OCI-LY7 (cell line): ENCODE measurements at regions not wholly inside any gene's neighbourhood (a gene's known extent, or its start where the extent isn't known, plus 50 kb on each side); places are given as distances from the start of the nearest gene placed in this dataset.

Source experiments
- BruUV-seq: library from RNA; stranded (reverse); fragments of 400-500 nt; replicated peaks from 2 replicates; lab custom pipeline; 2021; lab: Mats Ljungman, UMichigan
- CTCF ChIA-PET: fragments of 300-600 bp; sonication (Branson Sonifier 250); formaldehyde crosslinking; loops from one replicate; lab custom pipeline; 2022; ENCODE audit warnings: antibody characterized with exemption; ENCODE audit not compliant: unreplicated experiment; lab: Charles Lee
- POLR2A ChIA-PET: fragments of 300-600 bp; sonication (Branson Sonifier 250); formaldehyde crosslinking; loops from one replicate; lab custom pipeline; 2022; ENCODE audit warnings: antibody characterized with exemption; lab: Charles Lee
- DNase-seq: peaks from one replicate; pipeline ENCODE4 v3.0.0-alpha.2; 2015; ENCODE audit warnings: low spot score
- H2AFZ ChIP-seq: fragments of 200-600 bp; sonication (generic), shearing (Covaris generic); 2 replicates; pipeline ENCODE4 v1.6.1; 2014; ENCODE audit warnings: mild to moderate bottlenecking, antibody characterized with exemption, low read length, moderate library complexity
- H3K27ac ChIP-seq: fragments of 200-600 bp; sonication (generic); 2 replicates; pipeline ENCODE4 v1.5.1; 2014; ENCODE audit warnings: mixed run types, low read depth, mild to moderate bottlenecking, moderate library complexity, low read length, inconsistent platforms; ENCODE audit not compliant: poor library complexity, severe bottlenecking
- H3K36me3 ChIP-seq: fragments of 200-600 bp; sonication (generic); 2 replicates; pipeline ENCODE4 v1.6.1; 2014; ENCODE audit warnings: mild to moderate bottlenecking, antibody characterized with exemption, low read length, moderate library complexity, mixed read lengths; ENCODE audit not compliant: insufficient read depth
- H3K4me1 ChIP-seq: fragments of 200-600 bp; sonication (generic); 2 replicates; pipeline ENCODE4 v1.5.1; 2014; ENCODE audit warnings: mild to moderate bottlenecking, low read length; ENCODE audit not compliant: insufficient read depth, poor library complexity, severe bottlenecking
- H3K4me2 ChIP-seq: fragments of 200-600 bp; sonication (generic); 2 replicates; pipeline ENCODE4 v1.6.1; 2014; ENCODE audit warnings: mild to moderate bottlenecking, low read length
- H3K4me3 ChIP-seq: fragments of 200-600 bp; sonication (generic); 2 replicates; pipeline ENCODE4 v1.5.1; 2014; ENCODE audit warnings: mild to moderate bottlenecking, low read depth, low read length; ENCODE audit not compliant: poor library complexity, severe bottlenecking
- H3K79me2 ChIP-seq: fragments of 200-600 bp; sonication (generic); 2 replicates; pipeline ENCODE4 v1.6.1; 2016; ENCODE audit warnings: low read depth, mild to moderate bottlenecking, low read length, moderate library complexity, mixed read lengths; ENCODE audit not compliant: insufficient read depth
- H3K9me2 ChIP-seq: fragments of 200-600 bp; sonication (generic); 2 replicates; pipeline ENCODE4 v1.6.1; 2016; ENCODE audit warnings: mild to moderate bottlenecking, low read length, mixed read lengths; ENCODE audit not compliant: insufficient read depth
- H3K9me3 ChIP-seq: fragments of 200-600 bp; sonication (generic); 2 replicates; pipeline ENCODE4 v1.6.1; 2014; ENCODE audit warnings: mild to moderate bottlenecking, mixed run types, low read length, mixed read lengths
- H4K20me1 ChIP-seq: fragments of 200-600 bp; sonication (generic); 2 replicates; pipeline ENCODE4 v1.6.1; 2014; ENCODE audit warnings: mild to moderate bottlenecking, antibody characterized with exemption, low read length, moderate library complexity, mixed read lengths; ENCODE audit not compliant: insufficient read depth
- EZH2phosphoT487 ChIP-seq: fragments of 200-600 bp; sonication (generic); IDR thresholded peaks from 2 replicates; pipeline ENCODE4 v1.6.1; 2018; ENCODE audit warnings: low read depth, borderline replicate concordance, mild to moderate bottlenecking, mixed run types, antibody characterized with exemption, low read length, moderate library complexity, mixed read lengths
- intact Hi-C: fragments of 100-400 bp; cut with micrococcal nuclease; formaldehyde crosslinking; loops from one replicate; pipeline ENCODE4 v1.10.0; 2022; ENCODE audit not compliant: unreplicated experiment
- TF ChIP-seq, protein P1 (sequence below): fragments of 200-600 bp; sonication (generic); conservative IDR thresholded peaks from 2 replicates; pipeline ENCODE4 v1.5.1; 2014; ENCODE audit warnings: mild to moderate bottlenecking, antibody characterized with exemption, low read length, moderate library complexity, mixed read lengths

DNA sequence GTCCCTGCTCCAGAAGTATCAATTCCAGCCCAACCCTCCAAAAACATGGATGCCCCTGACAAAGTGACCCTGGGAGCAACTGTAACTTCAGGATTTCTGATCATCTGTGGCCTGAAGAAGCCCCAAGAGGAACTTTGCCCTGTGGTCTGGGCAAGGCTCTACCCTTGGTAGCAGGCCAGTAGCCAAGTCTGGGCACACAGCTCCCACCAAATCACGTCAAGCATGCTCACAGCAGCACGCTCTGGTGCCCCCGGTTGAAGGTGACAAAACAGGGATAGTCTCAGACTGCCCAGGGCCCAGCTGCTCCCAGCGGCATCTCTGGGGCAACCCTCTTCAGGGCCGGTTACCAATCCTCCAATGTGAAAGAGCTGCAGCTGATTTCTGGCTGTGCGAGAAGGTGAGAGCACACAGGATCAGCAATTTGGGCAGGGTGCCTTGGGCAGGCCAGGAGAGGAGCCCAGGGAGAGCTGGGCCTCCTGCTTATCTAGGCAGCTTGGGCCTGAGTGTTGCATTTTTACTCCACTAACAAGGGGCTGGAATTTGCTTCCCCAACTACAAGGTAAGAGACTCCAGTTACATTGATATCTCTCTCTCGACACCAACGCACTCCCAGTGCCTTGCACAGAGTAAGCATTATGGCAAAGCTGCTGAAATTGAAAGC is 418.1 kb downstream of the BCOR start:
- H3K4me3 ChIP-seq: no peak overlapping the region
- POLR2A ChIA-PET: no interaction called here
- CTCF ChIA-PET: no interaction called here

DNA sequence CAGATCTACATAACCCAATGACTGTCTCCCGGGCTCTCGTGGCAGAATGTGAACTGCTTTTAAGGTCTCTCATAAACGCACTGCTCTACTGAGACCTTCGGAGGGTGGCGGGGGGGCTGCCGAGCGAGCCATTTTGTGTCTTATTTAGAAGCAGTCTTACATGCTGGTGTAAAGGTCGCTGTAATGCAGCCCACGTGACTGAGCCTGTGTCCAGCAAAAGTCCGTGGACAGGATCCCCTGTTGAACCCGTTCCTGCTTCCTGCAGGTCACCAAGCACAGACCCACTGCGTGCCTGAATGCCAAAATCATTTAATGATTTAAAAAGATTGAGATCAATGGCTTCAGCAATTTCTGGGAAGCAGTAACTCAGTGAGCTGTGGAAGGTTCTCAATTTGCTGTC is 415.9 kb downstream of the BCOR start:
- ChIA-PET POLR2A (no interaction called here), CTCF (no interaction called here)
- Histone ChIP-seq H3K4me3 (no peak overlapping the region), H3K9me3 (no peaks in the 10 kb centered on the region), H3K4me1 (no peaks in the 10 kb centered on the region), H3K36me3 (no peaks in the 10 kb centered on the region), H3K79me2 (no peaks in the 10 kb centered on the region), H4K20me1 (no peaks in the 10 kb centered on the region), H3K27ac (no peak overlapping the region), H2AFZ (no peak overlapping the region), H3K4me2 (no peak overlapping the region), H3K9me2 (no peaks in the 10 kb centered on the region)
- BruUV-seq: no TSS peak
- TF ChIP-seq, protein P1, sequence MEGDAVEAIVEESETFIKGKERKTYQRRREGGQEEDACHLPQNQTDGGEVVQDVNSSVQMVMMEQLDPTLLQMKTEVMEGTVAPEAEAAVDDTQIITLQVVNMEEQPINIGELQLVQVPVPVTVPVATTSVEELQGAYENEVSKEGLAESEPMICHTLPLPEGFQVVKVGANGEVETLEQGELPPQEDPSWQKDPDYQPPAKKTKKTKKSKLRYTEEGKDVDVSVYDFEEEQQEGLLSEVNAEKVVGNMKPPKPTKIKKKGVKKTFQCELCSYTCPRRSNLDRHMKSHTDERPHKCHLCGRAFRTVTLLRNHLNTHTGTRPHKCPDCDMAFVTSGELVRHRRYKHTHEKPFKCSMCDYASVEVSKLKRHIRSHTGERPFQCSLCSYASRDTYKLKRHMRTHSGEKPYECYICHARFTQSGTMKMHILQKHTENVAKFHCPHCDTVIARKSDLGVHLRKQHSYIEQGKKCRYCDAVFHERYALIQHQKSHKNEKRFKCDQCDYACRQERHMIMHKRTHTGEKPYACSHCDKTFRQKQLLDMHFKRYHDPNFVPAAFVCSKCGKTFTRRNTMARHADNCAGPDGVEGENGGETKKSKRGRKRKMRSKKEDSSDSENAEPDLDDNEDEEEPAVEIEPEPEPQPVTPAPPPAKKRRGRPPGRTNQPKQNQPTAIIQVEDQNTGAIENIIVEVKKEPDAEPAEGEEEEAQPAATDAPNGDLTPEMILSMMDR: no peak
- TF ChIP-seq EZH2phosphoT487: no peak
- DNase-seq: no peak
- intact Hi-C loops: no loop called here

More for the DNA sequence above, 418.1 kb downstream of the BCOR start:
- Histone ChIP-seq H2AFZ (no peak overlapping the region), H3K27ac (no peak overlapping the region), H3K79me2 (no peaks in the 10 kb centered on the region), H4K20me1 (no peaks in the 10 kb centered on the region), H3K4me2 (no peak overlapping the region), H3K36me3 (no peaks in the 10 kb centered on the region), H3K4me1 (no peaks in the 10 kb centered on the region), H3K9me3 (no peaks in the 10 kb centered on the region), H3K9me2 (no peaks in the 10 kb centered on the region)
- BruUV-seq: no TSS peak
- TF ChIP-seq, protein P1: no peak
- TF ChIP-seq EZH2phosphoT487: no peak
- intact Hi-C loops: no loop called here
- DNase-seq: no peak

DNA sequence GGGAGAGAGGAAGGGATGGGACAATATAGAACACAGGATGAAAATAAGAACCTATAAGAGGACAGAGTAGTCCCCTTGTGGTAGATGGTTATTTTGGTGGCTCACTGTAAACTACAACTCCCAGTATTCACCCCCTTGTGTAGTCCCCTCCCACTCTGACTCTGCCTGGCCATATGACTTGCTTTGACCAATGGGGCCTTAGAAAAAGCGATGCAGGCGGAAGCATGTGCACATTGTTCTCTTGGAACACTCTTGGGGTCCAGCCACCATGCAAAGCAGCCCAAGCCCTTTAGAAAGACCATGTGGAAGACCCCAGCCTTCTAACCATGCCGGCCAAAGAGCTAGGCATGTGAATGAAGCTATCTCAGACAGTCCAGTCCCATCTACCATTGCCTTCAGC is 415.0 kb downstream of the BCOR start:
- Histone ChIP-seq H3K4me1 (no peaks in the 10 kb centered on the region), H2AFZ (0 out of 2 replicates have a peak overlapping the region, but pooled peaks have one; percentile 36), H3K27ac (no peak overlapping the region), H3K36me3 (no peaks in the 10 kb centered on the region), H3K9me3 (no peaks in the 10 kb centered on the region), H4K20me1 (no peaks in the 10 kb centered on the region), H3K9me2 (no peaks in the 10 kb centered on the region), H3K4me2 (no peak overlapping the region), H3K79me2 (no peaks in the 10 kb centered on the region), H3K4me3 (no peak overlapping the region)
- intact Hi-C loops: no loop called here
- TF ChIP-seq EZH2phosphoT487: no peak
- CTCF ChIA-PET: no interaction called here
- no TSS peak for BruUV-seq
- POLR2A ChIA-PET: no interaction called here
- DNase-seq: peak; percentile 22
